ENCODE measurements at regions not wholly inside any gene's neighbourhood (a gene's known extent, or its start where the extent isn't known, plus 50 kb on each side); places are given as distances from the start of the nearest gene placed in this dataset.

DNA sequence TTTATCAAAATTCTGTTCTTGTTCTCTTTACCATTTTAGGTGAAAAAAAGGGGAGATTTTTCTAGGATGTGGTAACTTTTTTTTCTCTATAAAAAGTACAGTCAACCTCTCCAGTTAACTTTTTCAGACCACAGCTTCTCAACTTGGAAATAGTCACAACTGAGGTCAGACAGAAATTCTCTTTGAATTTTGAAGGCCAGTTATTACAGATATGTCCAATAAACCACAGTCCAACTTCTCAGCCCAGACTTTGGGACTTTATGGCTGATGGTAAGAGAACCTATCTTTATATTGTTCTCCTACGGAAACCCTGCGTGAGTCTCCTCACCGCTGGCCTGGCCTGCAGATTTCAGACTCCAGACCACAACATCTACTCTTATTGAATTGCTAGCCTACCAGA is 176.7 kb downstream of the DACT1 start:
- no peak for DNase-seq (ENCODE audit: low read depth)

DNA sequence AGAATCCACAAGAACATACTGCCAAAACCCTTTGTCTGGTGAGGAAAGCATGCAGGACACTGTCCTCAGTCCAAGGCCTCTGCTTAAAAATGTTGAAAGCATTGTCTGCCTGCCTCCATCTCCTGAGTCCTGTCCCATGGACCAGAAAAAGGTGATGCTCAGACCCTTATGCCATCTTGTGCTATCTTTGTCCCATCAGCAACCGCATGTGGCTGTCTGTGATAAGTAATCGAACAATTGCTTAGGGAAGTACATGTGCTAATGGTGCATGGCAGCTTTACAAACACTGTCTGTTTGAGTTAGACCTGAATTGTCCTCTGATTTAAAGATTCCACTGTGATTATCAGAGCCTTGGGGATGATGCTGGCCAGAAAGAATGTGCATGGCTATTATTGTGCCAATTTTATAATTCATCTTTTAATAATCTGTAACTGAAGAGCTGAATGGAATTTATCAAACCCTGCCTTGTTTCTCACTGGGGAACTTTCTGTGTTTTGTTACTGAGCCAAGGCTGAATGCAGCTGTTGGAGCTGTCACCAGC is 177.5 kb downstream of the DACT1 start:
- peak; percentile 45 for DNase-seq (ENCODE audit: low read depth)

DNA sequence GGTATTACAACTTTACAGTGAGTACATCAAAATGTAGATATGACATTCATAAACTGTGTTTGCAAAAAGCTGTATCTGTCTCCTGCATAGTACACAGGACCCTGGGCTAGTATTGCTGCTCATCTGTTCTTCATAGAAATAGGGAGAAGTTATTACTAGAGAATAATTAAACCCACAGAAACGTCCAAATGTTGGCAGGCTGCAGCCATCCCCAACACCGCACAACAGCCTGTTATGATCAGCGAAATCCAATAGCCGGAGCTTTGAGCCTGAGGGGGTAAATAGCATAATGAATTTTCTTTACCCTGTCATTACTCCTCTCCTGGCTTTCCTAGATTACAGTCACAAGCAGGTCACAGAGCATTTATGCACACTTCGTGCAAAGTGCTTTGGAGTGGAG is 178.0 kb downstream of the DACT1 start:
- no peak for DNase-seq (ENCODE audit: low read depth)

DNA sequence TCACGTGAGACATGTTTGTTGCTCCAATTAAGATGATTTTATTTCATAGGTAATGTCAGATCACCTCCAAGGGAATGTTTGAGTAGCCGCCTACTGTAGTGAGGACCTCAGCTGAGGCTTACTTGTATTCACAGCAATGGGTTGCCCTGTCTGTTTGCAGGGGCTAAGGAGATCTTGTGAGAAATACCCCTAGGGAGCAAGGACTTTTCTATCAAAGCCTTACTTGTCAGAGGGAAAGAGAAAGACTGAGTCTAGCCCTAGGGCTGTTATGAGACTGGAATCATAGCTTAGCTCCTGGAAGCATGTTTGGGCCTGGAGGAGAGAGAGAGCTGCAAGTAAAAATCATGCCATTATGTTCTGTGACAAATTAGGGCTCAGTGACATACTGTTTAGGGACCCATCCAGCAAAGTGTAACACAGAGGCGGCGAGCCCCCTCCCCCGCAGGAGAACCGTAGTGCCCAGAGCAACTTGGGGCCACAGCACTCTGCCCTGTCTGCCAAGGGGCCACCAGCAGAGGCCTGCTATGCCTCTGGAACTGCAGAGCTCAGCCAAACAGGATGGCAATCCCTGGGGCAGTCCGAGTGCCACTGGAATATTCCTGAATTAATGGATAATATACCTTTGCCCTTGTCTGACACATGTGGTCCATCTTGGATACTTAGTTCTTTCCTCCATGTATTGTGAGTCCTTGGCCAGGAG is 178.8 kb downstream of the DACT1 start:
- DNase-seq (ENCODE audit: low read depth) = no peak

DNA sequence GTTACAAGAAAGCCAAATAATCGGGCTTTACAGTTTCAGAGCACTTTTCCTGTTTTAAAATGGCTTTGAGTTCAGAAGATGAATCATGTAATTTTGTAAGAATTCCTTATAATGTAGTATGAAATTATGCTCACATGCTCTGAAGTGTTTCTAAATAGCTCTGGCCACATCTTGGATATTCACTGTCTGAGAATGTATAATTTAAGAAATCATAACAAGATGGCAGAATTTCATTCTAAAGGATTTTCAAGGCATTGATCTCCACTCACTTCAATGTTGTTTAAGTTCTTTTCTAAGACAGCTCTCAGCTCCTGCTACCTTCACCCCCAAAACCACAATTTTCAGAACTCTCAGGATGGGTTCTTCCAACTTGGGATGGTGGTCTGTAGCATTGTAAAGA is 180.1 kb downstream of the DACT1 start:
- no peak for DNase-seq (ENCODE audit: low read depth)

DNA sequence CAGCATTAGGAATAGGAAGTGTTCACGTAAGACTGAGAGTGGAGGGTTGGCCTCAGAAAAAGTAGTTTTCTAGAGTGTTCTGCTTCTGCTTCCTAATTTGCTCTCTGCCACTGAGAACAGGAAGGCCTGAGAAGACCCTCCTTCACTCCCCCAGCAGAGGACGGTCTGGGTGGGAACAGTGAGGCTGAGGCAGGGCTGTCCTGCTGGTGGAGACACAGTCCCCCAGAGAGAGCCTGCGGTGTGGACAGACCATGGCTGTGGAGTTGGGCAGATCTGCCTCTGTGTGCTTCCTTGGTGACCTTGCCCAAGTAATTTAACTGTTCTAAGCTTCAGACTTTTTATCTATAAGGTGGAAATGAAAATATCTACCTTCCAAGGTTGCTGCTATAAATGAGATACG is 182.3 kb downstream of the DACT1 start:
- no peak for DNase-seq (ENCODE audit: low read depth)

DNA sequence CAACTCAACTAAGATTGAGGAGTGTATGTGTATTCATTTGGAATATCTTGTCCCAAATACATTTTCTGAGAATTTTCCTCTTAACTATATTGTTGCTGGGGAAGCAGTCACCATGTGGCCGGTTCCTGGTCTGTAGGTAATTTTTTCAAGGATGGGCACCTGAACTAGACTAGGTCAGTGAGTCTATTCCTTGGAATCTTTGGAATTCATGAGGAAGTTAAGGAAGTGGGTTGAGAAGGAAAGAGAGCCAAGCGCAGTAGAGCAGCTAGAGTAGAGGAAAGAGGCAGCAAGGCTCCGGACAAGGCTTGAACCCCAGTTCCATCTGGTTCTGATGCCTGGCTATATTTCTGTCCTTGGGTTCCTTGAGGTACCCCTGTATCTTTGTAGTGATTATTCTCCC is 183.7 kb downstream of the DACT1 start:
- no peak for DNase-seq (ENCODE audit: low read depth)

DNA sequence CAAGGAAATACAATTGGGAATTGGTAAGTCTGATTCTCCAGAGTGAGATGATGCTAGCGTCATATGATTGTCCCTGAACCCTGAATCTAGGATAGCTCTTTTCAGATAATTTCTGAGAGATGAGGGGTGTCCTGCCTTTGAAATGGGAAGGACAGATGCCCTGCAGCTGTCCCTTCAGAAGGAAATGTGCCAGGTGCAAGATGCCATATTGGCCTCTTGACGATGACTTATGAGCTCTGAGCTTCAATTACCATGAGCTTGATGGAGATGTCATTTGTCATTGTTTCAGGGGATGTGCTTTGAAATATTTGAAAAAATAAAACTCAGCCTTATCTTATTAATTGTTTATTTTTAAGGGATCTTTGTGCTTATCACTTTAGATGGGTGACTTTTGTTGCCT is 185.1 kb downstream of the DACT1 start:
- no peak for DNase-seq (ENCODE audit: low read depth)

DNA sequence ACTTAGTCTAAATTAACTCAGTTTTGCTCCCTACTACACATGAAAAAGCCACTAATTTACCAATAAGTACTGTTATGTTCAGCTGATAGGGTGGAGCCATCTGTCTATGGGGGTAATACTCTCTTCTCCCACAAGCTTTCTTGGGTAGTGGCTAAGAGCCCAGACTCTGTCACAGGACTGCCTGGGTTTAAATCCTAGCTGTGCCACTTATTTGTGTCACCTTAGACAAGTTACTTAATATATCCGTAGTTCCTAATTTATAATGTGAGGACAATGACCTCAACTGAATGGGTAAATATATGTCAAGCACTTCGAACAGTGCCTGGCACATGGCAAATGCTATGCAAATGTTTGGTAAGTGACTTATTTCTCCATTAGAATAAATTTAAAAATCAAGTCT is 185.6 kb downstream of the DACT1 start:
- no peak for DNase-seq (ENCODE audit: low read depth)

DNA sequence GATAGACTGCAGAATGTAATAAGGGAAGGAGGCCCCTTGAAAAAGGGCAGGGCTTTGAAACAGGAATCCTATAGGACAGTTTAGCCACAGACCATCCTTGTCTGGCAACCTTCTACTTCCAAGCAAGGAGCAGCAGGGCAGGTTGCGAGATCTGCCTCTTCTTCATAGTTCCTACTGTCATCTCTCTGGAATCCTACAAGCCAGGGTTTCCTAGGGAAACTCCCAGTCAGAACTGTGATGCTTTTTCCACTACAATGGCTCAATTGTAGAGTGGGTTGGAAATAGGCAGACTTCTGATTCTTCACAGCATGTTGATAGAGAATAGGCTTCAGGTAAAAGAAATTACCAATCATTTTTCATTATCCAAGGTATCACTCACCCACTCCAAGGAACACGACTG is 186.3 kb downstream of the DACT1 start:
- DNase-seq (ENCODE audit: low read depth) = no peak

DNA sequence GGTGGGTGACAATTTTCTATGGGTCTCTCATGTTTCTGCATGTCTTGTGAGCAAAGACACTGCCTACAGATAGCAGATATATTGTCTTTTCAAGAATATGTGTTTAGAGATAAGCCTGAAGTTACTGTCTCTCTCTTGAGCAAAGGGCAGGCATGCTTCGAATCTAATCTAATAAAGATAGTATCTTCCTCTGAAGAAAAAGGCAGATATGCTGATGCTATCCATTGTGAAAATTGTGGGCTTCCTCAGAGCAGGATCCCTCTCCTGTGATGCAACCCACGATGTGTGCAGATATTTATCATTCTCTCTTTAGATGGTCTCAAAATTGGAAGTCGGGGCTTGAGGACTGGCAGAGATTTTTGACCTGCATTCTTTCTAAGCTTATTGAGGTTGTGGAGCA is 187.0 kb downstream of the DACT1 start:
- no peak for DNase-seq (ENCODE audit: low read depth)

DNA sequence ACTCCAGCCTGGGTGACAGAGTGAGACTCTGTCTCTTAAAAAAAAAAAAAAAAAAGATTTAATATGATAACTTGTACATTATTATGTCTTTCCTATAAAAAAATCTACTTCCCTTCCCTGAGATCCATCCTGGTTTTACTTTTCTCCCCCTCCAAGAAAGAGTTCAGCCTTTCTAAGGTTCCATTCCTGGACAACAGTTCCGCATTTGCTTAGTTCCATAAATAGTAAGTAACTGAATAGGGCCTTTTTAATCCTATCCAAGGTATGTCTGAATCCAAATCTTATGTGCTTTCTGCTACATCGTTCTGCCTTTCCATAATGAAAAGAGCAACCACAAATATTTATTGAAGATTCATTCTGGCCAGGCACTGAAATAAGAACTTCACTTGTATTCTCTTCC is 187.8 kb downstream of the DACT1 start:
- no peak for DNase-seq (ENCODE audit: low read depth)

DNA sequence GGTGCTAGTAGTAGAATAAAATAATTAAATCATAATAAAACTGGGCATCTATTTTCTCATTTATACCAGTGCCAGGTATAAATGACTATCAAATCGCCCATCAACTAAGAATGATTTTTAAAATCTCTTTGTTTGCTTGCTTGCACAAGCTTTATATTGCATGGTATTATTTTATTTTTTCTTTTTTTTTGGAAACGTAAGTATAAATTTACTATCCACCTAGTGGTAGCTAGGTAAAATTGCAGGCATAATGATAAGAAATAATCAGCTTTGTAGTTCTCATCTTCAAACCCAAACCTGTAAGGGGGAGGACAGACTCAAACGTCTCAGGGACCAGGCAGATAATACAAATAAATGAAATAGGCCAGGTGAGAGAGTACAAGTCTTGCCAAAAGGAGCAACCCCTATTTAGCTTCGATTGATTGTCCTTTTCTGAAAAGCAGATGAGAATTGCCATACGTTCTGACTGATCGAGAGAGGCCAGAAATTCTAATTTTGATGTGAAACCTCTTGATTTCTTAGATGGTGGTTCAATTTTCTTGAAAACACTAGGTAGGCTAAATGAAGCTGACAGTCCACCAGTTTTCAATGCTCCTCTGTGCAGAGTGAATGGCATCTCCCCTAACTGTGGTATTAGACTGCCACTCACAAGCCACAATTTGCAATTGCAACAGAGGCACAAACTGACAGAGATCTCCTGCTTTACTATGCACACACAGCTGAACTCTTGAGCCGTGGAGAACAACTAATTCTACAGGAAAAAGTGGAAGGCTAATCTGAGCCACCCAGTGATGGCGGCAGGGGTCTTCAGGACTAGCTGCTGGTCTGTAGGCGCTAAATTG is 189.3 kb downstream of the DACT1 start:
- no peak for DNase-seq (ENCODE audit: low read depth)

DNA sequence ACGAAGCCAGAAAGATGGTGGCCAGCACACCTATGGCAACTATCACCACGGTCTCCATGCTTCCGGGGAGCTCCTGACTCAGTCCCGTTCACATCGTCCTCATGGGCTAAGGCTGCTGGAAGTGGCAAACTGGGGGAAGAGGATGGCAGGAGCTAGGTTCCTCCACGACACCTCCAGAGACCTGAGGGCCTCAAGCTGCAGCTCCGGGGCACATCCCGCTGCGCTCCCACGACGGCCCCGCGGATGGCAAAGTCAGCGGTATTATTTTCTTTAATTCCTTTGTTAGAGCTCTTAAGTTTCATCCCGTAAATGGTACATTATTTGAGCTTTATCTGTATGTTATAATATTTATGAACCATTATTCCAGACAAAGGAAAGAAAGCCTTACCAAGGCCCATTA is 190.5 kb downstream of the DACT1 start:
- DNase-seq (ENCODE audit: low read depth) = no peak

DNA sequence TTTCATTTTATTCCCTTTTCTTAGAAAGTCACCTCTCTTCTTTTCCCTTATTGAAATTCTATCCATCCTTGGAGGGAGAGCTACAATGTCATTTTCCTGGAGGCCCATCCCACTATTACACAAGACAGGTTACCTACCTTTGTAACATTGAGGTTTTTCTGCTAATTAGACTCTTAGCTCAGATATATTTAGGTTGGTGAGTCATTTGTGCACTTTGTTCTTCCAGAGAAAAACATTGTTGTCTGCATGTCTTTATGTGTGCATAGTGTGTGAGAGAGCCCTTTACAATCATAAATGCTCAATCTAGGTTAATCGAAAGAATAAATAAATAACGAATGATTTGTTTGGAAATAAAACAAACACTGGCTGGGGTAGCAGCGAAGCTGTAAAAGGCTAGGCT is 191.8 kb downstream of the DACT1 start:
- DNase-seq (ENCODE audit: low read depth) = no peak

DNA sequence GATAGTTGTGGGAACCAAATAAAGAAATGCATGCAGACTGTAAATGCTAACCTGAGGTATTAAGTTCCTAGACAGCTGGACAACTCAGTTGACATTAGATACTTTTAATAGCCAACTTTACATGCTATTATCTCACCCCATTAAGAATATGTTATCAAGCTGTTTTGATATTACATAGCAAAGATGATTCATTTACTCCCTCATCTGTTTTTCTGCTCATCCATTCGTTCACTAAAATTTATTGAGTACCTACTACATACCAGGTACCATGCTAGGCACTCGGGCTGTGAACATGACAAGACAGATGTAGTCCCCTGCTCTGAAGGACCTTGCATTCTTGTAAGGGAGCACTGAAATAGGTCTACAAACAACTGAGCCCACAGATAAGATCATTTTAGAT is 192.4 kb downstream of the DACT1 start:
- no peak for DNase-seq (ENCODE audit: low read depth)

DNA sequence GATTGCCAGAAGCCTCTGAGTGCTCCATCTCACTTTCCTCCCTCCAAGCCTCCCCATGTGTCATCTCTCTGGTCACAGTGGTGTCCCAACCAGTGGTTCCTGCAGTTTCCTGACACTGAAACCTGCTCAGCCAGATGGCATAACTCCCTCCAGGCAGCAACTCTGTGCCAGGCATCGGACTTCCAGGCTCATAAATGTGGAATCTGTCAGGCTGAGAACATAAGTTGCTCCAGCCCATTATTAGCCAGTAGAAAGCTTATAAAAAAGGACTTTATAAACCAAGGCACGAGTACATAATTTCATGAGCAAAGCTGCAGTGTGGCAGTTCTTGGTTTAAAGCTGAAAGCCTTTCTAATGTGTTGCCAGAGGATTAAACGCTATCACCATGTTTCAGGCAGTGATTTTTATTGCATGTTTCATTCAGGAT is 194.3 kb downstream of the DACT1 start:
- no peak for DNase-seq (ENCODE audit: low read depth)

DNA sequence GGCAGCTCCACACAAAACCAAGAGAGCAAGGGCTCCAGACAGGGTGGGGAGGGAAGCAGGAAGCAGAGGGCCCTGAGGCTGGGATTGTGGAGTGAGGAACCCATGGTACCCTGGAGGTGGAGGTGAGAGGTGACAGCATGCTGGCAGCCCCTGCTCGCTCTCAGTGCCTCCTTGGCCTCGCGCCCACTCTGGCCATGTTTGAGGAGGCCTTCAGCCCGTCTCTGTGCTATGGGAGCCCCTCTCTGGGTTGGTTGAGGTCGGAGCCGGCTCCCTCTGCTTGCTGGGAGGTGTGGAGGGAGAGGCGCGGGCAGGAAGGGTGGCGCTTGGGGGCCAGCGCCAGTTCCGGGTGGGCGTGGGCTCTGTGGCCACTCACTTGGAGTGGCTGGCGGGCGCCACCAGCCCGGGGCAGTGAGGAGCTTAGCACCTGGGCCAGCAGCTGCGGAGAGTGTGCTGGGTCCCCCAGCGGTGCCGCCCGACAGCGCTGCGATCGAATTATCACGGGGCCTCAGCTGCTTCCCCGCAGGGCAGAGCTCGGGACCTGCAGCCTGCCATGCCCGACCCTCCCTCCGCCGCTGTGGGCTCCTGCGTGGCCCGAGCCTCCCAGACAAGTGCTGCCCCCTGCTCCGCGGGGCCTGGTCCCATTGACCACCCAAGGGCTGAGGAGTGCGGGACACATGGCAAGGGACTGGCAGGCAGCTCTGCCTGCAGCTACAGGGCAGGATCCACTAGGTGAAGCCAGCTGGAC is 196.0 kb downstream of the DACT1 start:
- DNase-seq (ENCODE audit: low read depth) = no peak

DNA sequence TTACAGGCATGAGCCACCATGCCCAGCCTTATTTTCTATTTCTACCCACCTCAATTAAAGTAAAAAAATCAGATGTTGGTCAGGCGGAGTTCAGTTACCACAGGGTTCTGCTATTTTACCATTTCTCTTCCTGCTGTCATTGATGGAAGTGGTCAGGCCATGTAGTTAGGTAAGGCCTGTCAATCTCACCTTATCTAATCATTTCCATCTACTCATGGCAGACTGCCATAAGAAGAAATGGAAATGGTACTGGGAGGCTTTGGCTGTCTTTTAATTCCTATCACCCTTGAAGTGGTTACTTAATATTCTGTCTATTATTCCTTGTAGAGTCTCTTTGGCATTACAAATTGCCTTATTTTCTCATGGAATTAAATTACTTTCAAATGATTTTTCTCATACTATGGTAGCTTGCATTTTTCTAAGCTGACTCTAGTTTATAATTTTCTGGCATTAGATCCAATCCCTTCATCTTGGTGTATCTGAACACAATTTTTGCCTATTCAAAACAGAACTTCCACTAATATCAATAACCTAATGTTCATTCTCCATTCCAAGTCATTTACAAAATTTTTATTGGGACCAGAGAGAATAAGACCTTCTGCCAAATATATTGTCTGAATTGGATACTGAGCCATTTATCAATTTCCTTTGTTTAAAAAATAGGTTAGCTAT is 198.7 kb downstream of the DACT1 start:
- DNase-seq (ENCODE audit: low read depth) = no peak

DNA sequence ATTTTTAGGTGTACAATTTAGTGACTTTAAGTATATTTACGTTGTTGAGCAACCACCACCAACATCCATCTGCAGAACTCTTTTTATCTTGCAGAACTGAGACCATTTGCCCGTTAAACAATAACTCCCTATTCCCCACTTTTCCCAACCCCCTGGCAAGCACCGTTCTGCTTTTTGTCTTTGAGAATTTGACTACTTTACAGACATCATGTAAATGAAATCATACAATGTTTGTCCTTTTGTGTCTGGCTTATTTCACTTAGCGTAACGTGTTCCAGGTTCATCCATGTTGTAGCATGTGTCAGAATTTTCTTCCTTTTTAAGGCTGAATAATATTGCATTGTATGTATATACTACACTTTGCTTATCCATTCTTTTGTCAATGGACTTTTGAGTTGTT is 201.5 kb downstream of the DACT1 start:
- no peak for DNase-seq (ENCODE audit: low read depth)

DNA sequence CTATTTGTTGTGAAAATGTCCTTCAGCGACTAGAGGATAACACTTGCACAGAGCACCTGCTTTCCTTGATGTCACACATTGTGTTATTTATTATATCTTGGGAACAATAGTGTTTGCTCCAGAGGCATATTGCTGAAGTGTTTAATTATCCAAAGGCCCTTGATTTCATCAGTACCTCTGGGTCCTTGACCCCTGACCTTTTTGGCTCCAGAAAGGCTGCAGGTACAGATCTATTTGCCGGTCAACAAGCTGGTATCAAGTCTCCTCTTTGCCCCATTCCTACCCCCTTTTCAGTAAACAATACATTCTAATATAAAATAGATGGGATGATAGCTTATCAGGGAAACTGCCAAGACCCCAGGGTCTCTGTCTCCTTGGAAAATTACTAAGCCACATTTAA is 206.8 kb downstream of the DACT1 start:
- DNase-seq (ENCODE audit: low read depth) = no peak
